ENCODE measurements at regions not wholly inside any gene's neighbourhood (a gene's known extent, or its start where the extent isn't known, plus 50 kb on each side); places are given as distances from the start of the nearest gene placed in this dataset.
"Not testable (repeated sequence)": the region's sequence is repeated elsewhere in the genome, so short reads cannot be mapped to it uniquely, and the experiment has no call there.

- no peak for DNase-seq (ENCODE audit: low spot score)
These were observed 129.3 kb upstream of the LMNTD1 start for GRCh38 chr12:25682421-25682820.

- DNase-seq (ENCODE audit: low spot score): no peak
These were observed 131.0 kb upstream of the LMNTD1 start for GRCh38 chr12:25684070-25684469.

GRCh38 chr12:25686351-25686750 is 133.3 kb upstream of the LMNTD1 start:
- no peak for DNase-seq (ENCODE audit: low spot score)

- DNase-seq (ENCODE audit: low spot score): no peak
These were observed 134.1 kb upstream of the LMNTD1 start for GRCh38 chr12:25687226-25687625.

GRCh38 chr12:25688851-25689250 is 135.8 kb upstream of the LMNTD1 start:
- not testable (repeated sequence) for DNase-seq (ENCODE audit: low spot score)

- peak; percentile 46 for DNase-seq (ENCODE audit: low spot score)
These were observed 137.0 kb upstream of the LMNTD1 start for GRCh38 chr12:25689996-25690501.

GRCh38 chr12:25690996-25691864 is 138.1 kb upstream of the LMNTD1 start:
- no peak for DNase-seq (ENCODE audit: low spot score)

- DNase-seq (ENCODE audit: low spot score): no peak
These were observed 138.7 kb upstream of the LMNTD1 start for GRCh38 chr12:25691865-25692114.

- DNase-seq (ENCODE audit: low spot score): peak; percentile 60
These were observed 139.3 kb upstream of the LMNTD1 start for GRCh38 chr12:25692115-25693035.

- peak; percentile 41 for DNase-seq (ENCODE audit: low spot score)
These were observed 141.0 kb upstream of the LMNTD1 start for GRCh38 chr12:25694072-25694471.

GRCh38 chr12:25695574-25695973 is 142.5 kb upstream of the LMNTD1 start:
- peak; percentile 96 for DNase-seq (ENCODE audit: low spot score)

- DNase-seq (ENCODE audit: low spot score): no peak
These were observed 145.7 kb upstream of the LMNTD1 start for GRCh38 chr12:25698772-25699171.

GRCh38 chr12:25699454-25699853 is 146.4 kb upstream of the LMNTD1 start:
- no peak for DNase-seq (ENCODE audit: low spot score)

- DNase-seq (ENCODE audit: low spot score): no peak
These were observed 148.2 kb upstream of the LMNTD1 start for GRCh38 chr12:25701290-25701689.

- no peak for DNase-seq (ENCODE audit: low spot score)
These were observed 149.5 kb upstream of the LMNTD1 start for GRCh38 chr12:25702553-25702952.

GRCh38 chr12:25705261-25705660 is 152.2 kb upstream of the LMNTD1 start:
- DNase-seq (ENCODE audit: low spot score): no peak

GRCh38 chr12:25706646-25707045 is 153.6 kb upstream of the LMNTD1 start:
- DNase-seq (ENCODE audit: low spot score): not testable (repeated sequence)

- DNase-seq (ENCODE audit: low spot score): no peak
These were observed 154.0 kb upstream of the LMNTD1 start for GRCh38 chr12:25707056-25707455.

- DNase-seq (ENCODE audit: low spot score): no peak
These were observed 155.6 kb upstream of the LMNTD1 start for GRCh38 chr12:25708661-25709060.

- no peak for DNase-seq (ENCODE audit: low spot score)
These were observed 157.0 kb upstream of the LMNTD1 start for GRCh38 chr12:25710128-25710527.

- not testable (repeated sequence) for DNase-seq (ENCODE audit: low spot score)
These were observed 158.0 kb upstream of the LMNTD1 start for GRCh38 chr12:25710938-25711605.

GRCh38 chr12:25712169-25712568 is 159.1 kb upstream of the LMNTD1 start:
- no peak for DNase-seq (ENCODE audit: low spot score)
